Neuronal stem cell (in vitro differentiated cells): ENCODE measurements at regions not wholly inside any gene's neighbourhood (a gene's known extent, or its start where the extent isn't known, plus 50 kb on each side); places are given as distances from the start of the nearest gene placed in this dataset.
A peak's percentile ranks its signal among the peaks of the same experiment; 100 is the strongest.

Source experiments
- DNase-seq: peaks from one replicate; pipeline ENCODE4 v3.0.0-alpha.2; 2013; ENCODE audit warnings: low spot score
- H2AFZ ChIP-seq: one replicate; pipeline ENCODE4 v1.6.1; 2013; ENCODE audit warnings: mild to moderate bottlenecking, low read length, inconsistent platforms
- H2AK5ac ChIP-seq: 2 replicates; pipeline ENCODE4 v1.6.1; 2013; ENCODE audit warnings: low read depth, mild to moderate bottlenecking, inconsistent platforms, low read length, moderate library complexity, mixed read lengths
- H2BK120ac ChIP-seq: 2 replicates; pipeline ENCODE4 v1.6.1; 2013; ENCODE audit warnings: low read depth, mild to moderate bottlenecking, inconsistent platforms, low read length, moderate library complexity, mixed read lengths
- H2BK12ac ChIP-seq: one replicate; pipeline ENCODE4 v1.6.1; 2013; ENCODE audit warnings: low read length, inconsistent platforms
- H2BK15ac ChIP-seq: 2 replicates; pipeline ENCODE4 v1.6.1; 2013; ENCODE audit warnings: mild to moderate bottlenecking, low read length, inconsistent platforms, mixed read lengths
- H2BK5ac ChIP-seq: one replicate; pipeline ENCODE4 v1.6.1; 2013; ENCODE audit warnings: inconsistent platforms, mild to moderate bottlenecking, low read length, moderate library complexity
- H3K14ac ChIP-seq: one replicate; pipeline ENCODE4 v1.6.1; 2013; ENCODE audit warnings: low read length, inconsistent platforms
- H3K18ac ChIP-seq: 2 replicates; pipeline ENCODE4 v1.6.1; 2013; ENCODE audit warnings: low read length, inconsistent platforms
- H3K23ac ChIP-seq: 2 replicates; pipeline ENCODE4 v1.6.1; 2013; ENCODE audit warnings: low read depth, mild to moderate bottlenecking, mixed read lengths, low read length, inconsistent platforms; ENCODE audit not compliant: poor library complexity
- H3K27ac ChIP-seq: replicated peaks from 3 replicates; pipeline ENCODE4 v1.5.1; 2013; ENCODE audit warnings: low read length, inconsistent platforms
- H3K27me3 ChIP-seq, 3 experiments: 2 replicates each; pipeline ENCODE4 v1.6.1; 2013; ENCODE audit warnings: low read length in 3 of 3, mild to moderate bottlenecking in 2 of 3, inconsistent platforms in 1 of 3, low read depth in 1 of 3, mixed read lengths in 1 of 3, moderate library complexity in 1 of 3; ENCODE audit not compliant: control insufficient read depth in 3 of 3, insufficient read depth in 3 of 3
- H3K36me3 ChIP-seq, 2 donors: replicated peaks in 1 of 2; 2 replicates each; pipeline ENCODE4 v1.6.1; 2013; ENCODE audit warnings: low read length in 2 of 2; ENCODE audit not compliant: control insufficient read depth in 2 of 2, insufficient read depth in 2 of 2
- H3K4ac ChIP-seq: 2 replicates; pipeline ENCODE4 v1.6.1; 2013; ENCODE audit warnings: inconsistent platforms, mild to moderate bottlenecking, low read length, moderate library complexity
- H3K4me1 ChIP-seq, 2 donors: 1 replicate in 1 of 2; 2 replicates in 1 of 2; pipeline ENCODE4 v1.6.1; 2013; ENCODE audit warnings: low read length in 2 of 2, low read depth in 1 of 2; ENCODE audit not compliant: control insufficient read depth in 2 of 2, insufficient read depth in 1 of 2
- H3K4me2 ChIP-seq: one replicate; pipeline ENCODE4 v1.6.1; 2013; ENCODE audit warnings: mild to moderate bottlenecking, low read length, inconsistent platforms; ENCODE audit not compliant: insufficient read depth, poor library complexity, severe bottlenecking
- H3K4me3 ChIP-seq, 2 donors: 2 replicates each; pipeline ENCODE4 v1.5.1; 2013; ENCODE audit warnings: low read length in 2 of 2, mild to moderate bottlenecking in 2 of 2, inconsistent platforms in 1 of 2, moderate library complexity in 1 of 2
- H3K79me1 ChIP-seq: one replicate; pipeline ENCODE4 v1.6.1; 2013; ENCODE audit warnings: low read depth, mild to moderate bottlenecking, inconsistent platforms, low read length, moderate library complexity
- H3K9ac ChIP-seq: one replicate; pipeline ENCODE4 v1.6.1; 2013; ENCODE audit warnings: mild to moderate bottlenecking, low read depth, low read length, inconsistent platforms; ENCODE audit not compliant: poor library complexity
- H3K9me3 ChIP-seq, 2 donors: replicated peaks in 1 of 2; 2 replicates each; pipeline versions ENCODE3 to v1.6.1; 2013; ENCODE audit warnings: low read length in 2 of 2, mild to moderate bottlenecking in 2 of 2, inconsistent platforms in 1 of 2, low read depth in 1 of 2, mixed read lengths in 1 of 2, moderate library complexity in 1 of 2; ENCODE audit not compliant: control insufficient read depth in 2 of 2, insufficient read depth in 1 of 2
- H4K8ac ChIP-seq: one replicate; pipeline ENCODE4 v1.6.1; 2013; ENCODE audit warnings: low read depth, mild to moderate bottlenecking, inconsistent platforms, low read length, moderate library complexity
- H4K91ac ChIP-seq: one replicate; pipeline ENCODE4 v1.6.1; 2013; ENCODE audit warnings: low read length, low read depth, mild to moderate bottlenecking, inconsistent platforms; ENCODE audit not compliant: poor library complexity
- WGBS, 2 donors: extraction: QIAGEN DNeasy Blood & Tissue Kit; methylation state at CpG; one replicate each; pipeline ENCODE4 v1.1.7; 2013; ENCODE audit warnings: missing lambda C conversion rate in 2 of 2, mixed read lengths in 1 of 2; ENCODE audit not compliant: insufficient read length in 2 of 2, insufficient replicate concordance in 1 of 2; ENCODE audit errors: extremely low coverage in 2 of 2; 5-methylcytosine and 5-hydroxymethylcytosine counted together

DNA sequence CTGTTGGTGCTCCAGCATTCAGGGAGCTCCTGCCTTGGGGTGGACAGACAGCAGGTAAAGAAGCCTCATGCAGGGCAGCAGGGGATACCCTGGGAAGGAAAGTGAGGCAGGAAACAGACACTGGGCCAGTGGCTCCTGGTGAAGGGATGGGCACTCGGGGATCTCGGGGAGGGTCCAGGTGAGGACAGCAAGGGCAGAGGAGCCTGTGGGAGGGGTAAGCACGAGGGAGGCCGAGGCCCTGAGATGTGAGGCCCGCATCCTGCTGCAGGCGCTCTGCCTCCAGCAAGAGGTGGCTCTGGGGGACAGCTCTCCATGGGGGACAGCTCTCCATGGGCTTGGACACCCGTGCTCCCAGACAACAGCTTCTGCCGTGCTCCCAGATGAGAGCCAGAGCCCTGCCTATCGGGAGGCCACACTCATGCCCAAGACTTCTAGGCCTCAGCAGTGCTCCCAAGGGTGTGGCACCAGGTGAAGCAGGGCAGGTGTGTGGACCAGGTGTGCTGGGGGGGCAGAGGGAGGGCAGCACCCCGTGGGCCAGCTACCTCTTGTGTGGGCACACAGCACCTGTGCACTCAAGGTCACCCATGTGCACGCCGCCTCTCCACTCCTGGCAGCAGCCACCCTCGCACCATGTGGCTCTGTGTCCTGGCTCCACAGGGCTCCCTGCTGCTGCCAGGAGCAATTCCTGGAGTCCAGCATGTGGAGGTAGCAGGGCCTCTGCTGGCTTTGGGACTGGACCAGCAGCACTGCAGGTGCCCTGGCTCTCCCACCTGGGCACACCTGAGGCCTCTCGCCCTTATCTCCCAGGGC, 93.6 kb upstream of the INSIG1 start:
- no CpG with 5 or more reads among the region's 14 CpGs for WGBS, 2 donors
- peak overlapping the region; percentile 12 for H2AK5ac ChIP-seq
- no peak for DNase-seq

DNA sequence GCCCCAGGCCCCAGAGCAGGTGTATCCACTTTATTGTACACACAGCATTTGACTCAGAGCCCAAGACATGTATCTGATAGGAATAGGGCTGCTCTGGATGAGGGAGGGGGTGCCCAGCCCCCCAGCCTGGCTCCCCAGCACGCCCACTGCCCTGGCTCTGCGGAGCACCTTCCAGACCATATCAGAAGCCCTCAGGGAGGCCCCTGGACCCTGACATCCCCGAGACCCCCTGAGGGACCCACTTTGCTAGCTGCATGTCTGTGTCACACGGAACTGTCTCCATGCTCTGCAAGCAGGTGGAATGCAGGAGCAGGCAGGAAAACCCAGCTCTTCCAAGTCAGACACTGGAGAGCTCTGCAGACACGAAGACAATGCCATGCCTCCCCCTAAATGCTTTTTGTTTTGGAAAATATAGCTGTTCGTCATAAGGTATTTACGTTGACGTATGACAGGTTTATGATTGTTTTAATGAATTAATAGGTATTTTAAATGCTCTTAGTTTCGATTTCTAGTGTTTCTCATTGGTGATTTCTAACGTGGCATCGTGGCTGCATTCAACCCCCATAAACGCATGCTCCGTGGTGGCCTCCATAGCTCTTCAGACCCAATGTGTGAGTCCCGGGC, 92.8 kb upstream of the INSIG1 start:
- no peak overlapping the region for H3K9ac ChIP-seq
- no peaks in the 10 kb centered on the region for H3K27me3 ChIP-seq
- no peak overlapping the region for H3K4me2 ChIP-seq
- peaks cover 0 to 5% of the 10 kb centered on the region in 2 donors for H3K4me1 ChIP-seq
- peak overlapping the region; percentile 8 for H2AFZ ChIP-seq
- no peak overlapping the region for H2BK12ac ChIP-seq
- peak overlapping the region; percentile 87 for H3K23ac ChIP-seq
- no peak for DNase-seq
- H3K14ac ChIP-seq, result no peak overlapping the region
- H3K27ac ChIP-seq, result no peak overlapping the region
- no peak overlapping the region for H3K4ac ChIP-seq
- 100% methylated on average over 2 to 3 of the region's 14 CpGs for WGBS, 2 donors
- no peak overlapping the region for H3K4me3 ChIP-seq
- no peak overlapping the region for H2BK15ac ChIP-seq
- H4K91ac ChIP-seq, result no peak overlapping the region
- no peak overlapping the region for H4K8ac ChIP-seq
- H2BK5ac ChIP-seq, result no peak overlapping the region
- H3K79me1 ChIP-seq, result no peaks in the 10 kb centered on the region
- H3K9me3 ChIP-seq, result peaks cover 0 to 8% of the 10 kb centered on the region in 2 donors
- H3K36me3 ChIP-seq, result no peaks in the 10 kb centered on the region
- no peak overlapping the region for H3K18ac ChIP-seq
- no peak overlapping the region for H2BK120ac ChIP-seq
- peak overlapping the region; percentile 26 for H2AK5ac ChIP-seq

More for the DNA sequence above, 93.6 kb upstream of the INSIG1 start:
- no peaks in the 10 kb centered on the region for H3K27me3 ChIP-seq
- H3K79me1 ChIP-seq, result no peaks in the 10 kb centered on the region
- no peak overlapping the region for H3K4me2 ChIP-seq
- no peak overlapping the region for H2AFZ ChIP-seq
- H3K18ac ChIP-seq, result peak overlapping the region; percentile 58
- H3K9ac ChIP-seq, result no peak overlapping the region
- H3K14ac ChIP-seq, result no peak overlapping the region
- H3K27ac ChIP-seq, result no peak overlapping the region
- H3K23ac ChIP-seq, result no peak overlapping the region
- no peak overlapping the region for H2BK5ac ChIP-seq
- H2BK120ac ChIP-seq, result no peak overlapping the region
- peaks cover 0 to 8% of the 10 kb centered on the region in 2 donors for H3K9me3 ChIP-seq
- H2BK12ac ChIP-seq, result no peak overlapping the region
- H2BK15ac ChIP-seq, result peak overlapping the region; percentile 29
- no peak overlapping the region for H3K4me3 ChIP-seq
- no peak overlapping the region for H4K8ac ChIP-seq
- H4K91ac ChIP-seq, result no peak overlapping the region
- H3K36me3 ChIP-seq, result no peaks in the 10 kb centered on the region
- H3K4me1 ChIP-seq, result no peaks in the 10 kb centered on the region
- H3K4ac ChIP-seq, result no peak overlapping the region

GRCh38 chr7:155205368-155206317, 92.0 kb upstream of the INSIG1 start:
- Histone ChIP-seq H3K4ac (peak overlapping the region; percentile 17), H3K9ac (peak overlapping the region; percentile 46), H3K27me3 (no peaks in the 10 kb centered on the region), H4K8ac (no peak overlapping the region), H2AFZ (peak overlapping the region; percentile 8), H3K27ac (no peak overlapping the region), H3K4me2 (no peak overlapping the region), H2BK12ac (no peak overlapping the region), H2BK15ac (no peak overlapping the region), H2BK120ac (no peak overlapping the region), H3K23ac (peak overlapping the region; percentile 87), H4K91ac (no peak overlapping the region), H3K36me3 (no peaks in the 10 kb centered on the region), H3K79me1 (no peaks in the 10 kb centered on the region), H3K14ac (no peak overlapping the region), H3K9me3 (peaks cover 0 to 8% of the 10 kb centered on the region in 2 donors), H3K4me1 (peaks cover 0 to 6% of the 10 kb centered on the region in 2 donors), H2AK5ac (peak overlapping the region; percentile 26), H3K4me3 (no peak overlapping the region), H2BK5ac (no peak overlapping the region), H3K18ac (peak overlapping the region; percentile 70)
- DNase-seq, result no peak
- no CpG with 5 or more reads among the region's 33 CpGs for WGBS, 2 donors
